K562 (cell line): ENCODE measurements at regions not wholly inside any gene's neighbourhood (a gene's known extent, or its start where the extent isn't known, plus 50 kb on each side); places are given as distances from the start of the nearest gene placed in this dataset.

ENCODE experiments used
- ATAC-seq: fragments of 200-7000 bp; cut with Tn5 transposase; 3 replicates; pipeline ENCODE4 v1.9.1; 2020; ENCODE audit warnings: moderate library complexity
- BruUV-seq: library from RNA; stranded (reverse); fragments of 400-500 nt; replicated peaks from 2 replicates; lab custom pipeline; 2021; lab: Mats Ljungman, UMichigan
- CTCF ChIA-PET: fragments of 300-600 bp; formaldehyde crosslinking; extraction: SDS; loops from one replicate; lab custom pipeline; 2021; ENCODE audit warnings: low intra/inter-chr PET ratio; lab: Yijun Ruan, JAX
- POLR2A ChIA-PET: fragments of 300-600, 350-650 bp; sonication (Branson Sonifier 250); formaldehyde crosslinking; extraction: SDS; loops from one replicate; lab custom pipeline; 2021; ENCODE audit warnings: antibody characterized with exemption, inconsistent platforms; lab: Yijun Ruan, JAX
- DNase-seq, 4 experiments: peaks; one replicate each; pipeline versions ENCODE4 v3.0.0 to v3.0.0-alpha.2; 2011 to 2018; ENCODE audit warnings: low spot score in 3 of 4, mixed read lengths in 3 of 4; ENCODE audit errors: extremely low read depth in 1 of 4
- FAIRE-seq: peaks from 2 replicates; lab custom pipeline; 2011; peaks lifted over from hg19 to GRCh38; lab: Jason Lieb, UNC
- H2AFZ ChIP-seq: 2 replicates; pipeline ENCODE4 v1.6.0; 2011; ENCODE audit warnings: low read depth, low read length, control low read depth, inconsistent platforms
- H3K27ac ChIP-seq: fragments of 200-600 bp; 3 replicates; pipeline ENCODE4 v1.8.0; 2011; ENCODE audit warnings: low read depth, mild to moderate bottlenecking, control low read depth, inconsistent platforms, low read length, moderate library complexity, mixed read lengths; ENCODE audit errors: extremely low read depth
- H3K27me3 ChIP-seq, 2 experiments: fragments of 300-600 bp in 1 of 2; 2 replicates in 1 of 2; 3 replicates in 1 of 2; pipeline versions ENCODE4 v1.6.0 to v1.8.0; 2011; ENCODE audit warnings: inconsistent platforms in 2 of 2, low read length in 2 of 2, mild to moderate bottlenecking in 1 of 2, mixed read lengths in 1 of 2, moderate library complexity in 1 of 2; ENCODE audit not compliant: control insufficient read depth in 2 of 2, insufficient read depth in 2 of 2
- H3K36me3 ChIP-seq: fragments of 300-600 bp; 3 replicates; pipeline ENCODE4 v1.8.0; 2011; ENCODE audit warnings: mild to moderate bottlenecking, low read length, inconsistent platforms; ENCODE audit not compliant: control insufficient read depth, insufficient read depth
- H3K4me1 ChIP-seq, 2 experiments: fragments of 200-600 bp in 1 of 2; replicated peaks in 1 of 2; 2 replicates in 1 of 2; 3 replicates in 1 of 2; pipeline versions ENCODE4 v1.5.1 to v1.8.0; 2011; ENCODE audit warnings: inconsistent platforms in 2 of 2, low read length in 2 of 2, mild to moderate bottlenecking in 1 of 2, mixed read lengths in 1 of 2, moderate library complexity in 1 of 2; ENCODE audit not compliant: control insufficient read depth in 2 of 2, insufficient read depth in 2 of 2
- H3K4me2 ChIP-seq: 2 replicates; pipeline ENCODE4 v1.6.1; 2011; ENCODE audit warnings: low read length, control low read depth, inconsistent platforms, mixed read lengths; ENCODE audit not compliant: insufficient read depth
- H3K4me3 ChIP-seq: fragments of 200-600 bp; sonication (generic), shearing (Covaris generic); 2 replicates; pipeline ENCODE4 v1.5.1; 2016; ENCODE audit warnings: control low read depth, inconsistent platforms
- H3K79me2 ChIP-seq: fragments of 200-600 bp; 3 replicates; pipeline ENCODE4 v1.8.0; 2011; ENCODE audit warnings: low read length, inconsistent platforms; ENCODE audit not compliant: control insufficient read depth, insufficient read depth
- H3K9ac ChIP-seq, 2 experiments: 2 replicates each; pipeline versions ENCODE4 v1.6.0 to v1.6.1; 2011; ENCODE audit warnings: low read depth in 2 of 2, low read length in 2 of 2, control low read depth in 1 of 2, inconsistent platforms in 1 of 2, mild to moderate bottlenecking in 1 of 2, mixed read lengths in 1 of 2; ENCODE audit not compliant: insufficient read depth in 1 of 2
- H3K9me1 ChIP-seq: one replicate; pipeline ENCODE4 v1.6.0; 2011; ENCODE audit warnings: inconsistent platforms, mild to moderate bottlenecking, low read length, moderate library complexity; ENCODE audit not compliant: control insufficient read depth, insufficient read depth
- H3K9me3 ChIP-seq: replicated peaks from 2 replicates; pipeline ENCODE4 v1.5.1; 2011; ENCODE audit warnings: low read depth, low read length, inconsistent platforms; ENCODE audit not compliant: control insufficient read depth, insufficient read depth
- H4K20me1 ChIP-seq: replicated peaks from 2 replicates; pipeline ENCODE4 v1.6.1; 2011; ENCODE audit warnings: low read length, inconsistent platforms, mixed read lengths; ENCODE audit not compliant: control insufficient read depth, insufficient read depth
- ERF ChIP-seq: fragments of 450-650 bp; formaldehyde crosslinking; IDR thresholded peaks from 2 replicates; pipeline ENCODE4 v1.4.0; 2020; ENCODE audit warnings: mild to moderate bottlenecking, mixed read lengths
- ETV6 ChIP-seq, 3 experiments: fragments of 150-350 bp in 1 of 3; sonication (generic) in 1 of 3; formaldehyde crosslinking in 1 of 3; IDR thresholded peaks; 2 replicates each; pipeline versions ENCODE4 v1.6.1 to v1.8.0; 2014 to 2022; ENCODE audit warnings: borderline replicate concordance in 2 of 3, low read depth in 2 of 3, antibody characterized with exemption in 1 of 3, low read length in 1 of 3, mild to moderate bottlenecking in 1 of 3, missing genetic modification reagents in 1 of 3
- EWSR1 ChIP-seq: fragments of 450-650 bp; IDR thresholded peaks from 2 replicates; pipeline ENCODE4 v1.6.1; 2018; ENCODE audit warnings: borderline replicate concordance, mild to moderate bottlenecking, low read depth, moderate library complexity; ENCODE audit not compliant: partially characterized antibody
- HBP1 ChIP-seq: fragments of 450-650 bp; formaldehyde crosslinking; IDR thresholded peaks from 2 replicates; pipeline ENCODE4 v1.4.0; 2022; ENCODE audit warnings: missing genetic modification characterization
- MYNN ChIP-seq, 2 experiments: sonication (generic); formaldehyde crosslinking in 1 of 2; IDR thresholded peaks; 2 replicates each; pipeline versions ENCODE4 v1.5.0 to v1.6.1; 2016 to 2020; ENCODE audit warnings: antibody characterized with exemption in 1 of 2, missing genetic modification reagents in 1 of 2
- RNF2 ChIP-seq: sonication (generic); IDR thresholded peaks from 2 replicates; pipeline ENCODE4 v1.6.1; 2016
- THRA ChIP-seq: fragments of 450-650 bp; IDR thresholded peaks from 2 replicates; pipeline ENCODE4 v1.6.1; 2017; ENCODE audit warnings: mild to moderate bottlenecking, moderate library complexity
- ZBTB12 ChIP-seq: fragments of 250-450 bp; sonication (Bioruptor Pico); IDR thresholded peaks from 2 replicates; pipeline ENCODE4 v1.4.0; 2020
- WGBS: fragments of 100-300 bp; shearing (Covaris generic); methylation state at CpG from one replicate; pipeline ENCODE4 v1.1.6; 2016; ENCODE audit warnings: low coverage, mixed read lengths; ENCODE audit not compliant: insufficient coverage; ENCODE audit errors: missing lambda C conversion rate; 5-methylcytosine and 5-hydroxymethylcytosine counted together
- in situ Hi-C: fragments of 300-500 bp; cut with MboI; formaldehyde crosslinking; loops from 4 replicates; pipeline ENCODE4 v1.15.0; 2018; ENCODE audit warnings: inconsistent platforms, mixed read lengths
- intact Hi-C: fragments of 100-400 bp; cut with micrococcal nuclease; formaldehyde crosslinking; loops from 2 replicates; pipeline ENCODE4 v1.14.2; 2022

GRCh38 chr2:48905696-48906095 lies 150.2 kb upstream of the LHCGR start:
- no peaks in the 10 kb centered on the region for H3K4me1 ChIP-seq
- no TSS peak for BruUV-seq
- no peaks in the 10 kb centered on the region for H3K9me1 ChIP-seq
- ChIA-PET POLR2A (no interaction called here), CTCF (no interaction called here)
- TF ChIP-seq ERF (CRISPR knock-in tag): no peak
- no peak for TF ChIP-seq MYNN (IDR thresholded peaks at IDR 0.05)
- no peak for TF ChIP-seq MYNN (CRISPR knock-in tag; IDR thresholded peaks at IDR 0.05)
- no peak for TF ChIP-seq ETV6 (IDR thresholded peaks at IDR 0.05; ENCODE audit: borderline replicate concordance in 1 of 2, low read depth in 2 of 2, low read length in 1 of 2)
- no peak for TF ChIP-seq ETV6 (CRISPR knock-in tag; IDR thresholded peaks at IDR 0.05; ENCODE audit: borderline replicate concordance)
- no peaks in the 10 kb centered on the region; the same call in 1 of the 2 replicates for H3K9me3 ChIP-seq
- H2AFZ ChIP-seq: no peak overlapping the region
- ATAC-seq: no peak
- intact Hi-C loops (no loop called here), in situ Hi-C loops (no loop called here)
- H3K79me2 ChIP-seq: no peaks in the 10 kb centered on the region
- H4K20me1 ChIP-seq: no peaks in the 10 kb centered on the region
- no peak overlapping the region for H3K9ac ChIP-seq
- H3K4me3 ChIP-seq: no peak overlapping the region
- H3K27ac ChIP-seq: no peak overlapping the region
- no peak for FAIRE-seq
- 0% methylated on average over 4 of the region's 10 CpGs for WGBS
- H3K4me2 ChIP-seq: no peak overlapping the region
- no peaks in the 10 kb centered on the region for H3K27me3 ChIP-seq
- no peaks in the 10 kb centered on the region for H3K36me3 ChIP-seq
- no peak for DNase-seq

- 0% methylated on average over 4 of the region's 5 CpGs for WGBS
- H3K4me1 ChIP-seq: no peaks in the 10 kb centered on the region
- no peak overlapping the region for H2AFZ ChIP-seq
- H3K27ac ChIP-seq: no peak overlapping the region
- H3K36me3 ChIP-seq: no peaks in the 10 kb centered on the region
- H3K27me3 ChIP-seq: no peaks in the 10 kb centered on the region
- no TSS peak for BruUV-seq
- H3K9me3 ChIP-seq: no peaks in the 10 kb centered on the region
- no peak overlapping the region for H3K4me2 ChIP-seq
- FAIRE-seq (no peak), ATAC-seq (no peak), DNase-seq (peak in 1 of 4 experiments; percentile 11)
- POLR2A ChIA-PET: no interaction called here
- H3K79me2 ChIP-seq: no peaks in the 10 kb centered on the region
- CTCF ChIA-PET: no interaction called here
- H4K20me1 ChIP-seq: no peaks in the 10 kb centered on the region
- in situ Hi-C loops: no loop called here
- H3K9ac ChIP-seq: no peak overlapping the region
- no peaks in the 10 kb centered on the region for H3K9me1 ChIP-seq
- TF ChIP-seq ZBTB12 (CRISPR knock-in tag) (no peak), HBP1 (CRISPR knock-in tag) (no peak), THRA (no peak), RNF2 (no peak), EWSR1 (no peak)
- no peak overlapping the region for H3K4me3 ChIP-seq
- intact Hi-C loops: no loop called here
Observed at GRCh38 chr2:48902521-48902920, 147.0 kb upstream of the LHCGR start.
